GM23248 (cell line): ENCODE measurements at regions not wholly inside any gene's neighbourhood (a gene's known extent, or its start where the extent isn't known, plus 50 kb on each side); places are given as distances from the start of the nearest gene placed in this dataset.

Experiments used
- DNase-seq: peaks from one replicate; pipeline ENCODE4 v3.0.0-alpha.2; 2015
- H2AFZ ChIP-seq: fragments of 200-600 bp; sonication (generic); 2 replicates; pipeline ENCODE4 v1.6.1; 2016; ENCODE audit warnings: antibody characterized with exemption
- H3F3A ChIP-seq: fragments of 200-600 bp; sonication (generic); 2 replicates; pipeline ENCODE4 v1.6.1; 2016; ENCODE audit warnings: mild to moderate bottlenecking, antibody characterized with exemption, mixed run types; ENCODE audit not compliant: insufficient read depth
- H3K27ac ChIP-seq: fragments of 200-600 bp; sonication (generic); 2 replicates; pipeline ENCODE4 v1.5.1; 2016; ENCODE audit warnings: mild to moderate bottlenecking
- H3K27me3 ChIP-seq: fragments of 200-600 bp; sonication (generic); replicated peaks from 2 replicates; pipeline ENCODE4 v1.6.1; 2016; ENCODE audit warnings: mild to moderate bottlenecking; ENCODE audit not compliant: insufficient read depth
- H3K36me3 ChIP-seq: fragments of 200-600 bp; sonication (generic); 2 replicates; pipeline ENCODE4 v1.6.1; 2016; ENCODE audit warnings: low read depth, mild to moderate bottlenecking
- H3K4me1 ChIP-seq: fragments of 200-600 bp; sonication (generic); 2 replicates; pipeline ENCODE4 v1.6.1; 2016; ENCODE audit warnings: mild to moderate bottlenecking; ENCODE audit not compliant: insufficient read depth
- H3K4me2 ChIP-seq: fragments of 200-600 bp; sonication (generic); one replicate; pipeline ENCODE4 v1.6.1; 2016; ENCODE audit warnings: mild to moderate bottlenecking; ENCODE audit not compliant: unreplicated experiment
- H3K4me3 ChIP-seq: fragments of 200-600 bp; sonication (generic); 2 replicates; pipeline ENCODE4 v1.5.1; 2016; ENCODE audit warnings: mild to moderate bottlenecking
- H3K79me2 ChIP-seq: fragments of 200-600 bp; sonication (generic); 2 replicates; pipeline ENCODE4 v1.6.1; 2016; ENCODE audit warnings: mild to moderate bottlenecking; ENCODE audit not compliant: insufficient read depth
- H3K9ac ChIP-seq: fragments of 200-600 bp; sonication (generic); 2 replicates; pipeline ENCODE4 v1.6.1; 2016; ENCODE audit warnings: mild to moderate bottlenecking
- H3K9me2 ChIP-seq: fragments of 200-600 bp; sonication (generic); 2 replicates; pipeline ENCODE4 v1.6.1; 2016; ENCODE audit warnings: mixed run types, mild to moderate bottlenecking, moderate library complexity; ENCODE audit not compliant: insufficient read depth
- H3K9me3 ChIP-seq: fragments of 200-600 bp; sonication (generic); one replicate; pipeline ENCODE4 v1.6.1; 2017; ENCODE audit warnings: low read depth
- H4K20me1 ChIP-seq: fragments of 200-600 bp; sonication (generic); 2 replicates; pipeline ENCODE4 v1.6.0; 2016; ENCODE audit not compliant: insufficient read depth
- EZH2 ChIP-seq: fragments of 200-600 bp; sonication (generic); IDR thresholded peaks from 2 replicates; pipeline ENCODE4 v1.6.1; 2018; ENCODE audit warnings: antibody characterized with exemption, mild to moderate bottlenecking; ENCODE audit not compliant: insufficient read depth, poor library complexity, severe bottlenecking
- EZH2phosphoT487 ChIP-seq: fragments of 200-600 bp; sonication (generic); IDR thresholded peaks from 2 replicates; pipeline ENCODE4 v1.6.1; 2018; ENCODE audit warnings: antibody characterized with exemption, moderate library complexity, mild to moderate bottlenecking, low read depth; ENCODE audit not compliant: insufficient read depth
- WGBS, 2 experiments: methylation state at CpG; one replicate each; pipeline ENCODE4 v1.1.6; 2015 to 2017; ENCODE audit warnings: low lambda C conversion rate in 2 of 2, low coverage in 1 of 2; ENCODE audit errors: missing lambda C conversion rate in 2 of 2; 5-methylcytosine and 5-hydroxymethylcytosine counted together
- in situ Hi-C: fragments of 300-500 bp; cut with MboI; formaldehyde crosslinking; loops from 2 replicates; pipeline ENCODE4 v1.15.0; 2020

GRCh38 chr1:5809207-5809788 lies 182.9 kb downstream of the NPHP4 start:
- Histone ChIP-seq H3K4me2 (no peak overlapping the region), H3K4me3 (no peak overlapping the region), H3F3A (no peaks in the 10 kb centered on the region), H3K4me1 (no peaks in the 10 kb centered on the region), H4K20me1 (no peaks in the 10 kb centered on the region), H3K27me3 (no peaks in the 10 kb centered on the region), H3K9me2 (no peaks in the 10 kb centered on the region), H2AFZ (no peak overlapping the region), H3K36me3 (no peaks in the 10 kb centered on the region), H3K9ac (no peak overlapping the region), H3K79me2 (no peaks in the 10 kb centered on the region), H3K27ac (no peak overlapping the region), H3K9me3 (no peaks in the 10 kb centered on the region)
- in situ Hi-C loops: no loop called here
- WGBS, 2 experiments: 49 to 54% methylated on average over 9 of the region's 9 CpGs
- DNase-seq: no peak
- no peak for TF ChIP-seq EZH2phosphoT487

GRCh38 chr1:5803851-5804250 lies 188.4 kb downstream of the NPHP4 start:
- Histone ChIP-seq H4K20me1 (no peaks in the 10 kb centered on the region), H3K9me3 (no peaks in the 10 kb centered on the region), H3K79me2 (no peaks in the 10 kb centered on the region), H3K36me3 (no peaks in the 10 kb centered on the region), H3K9me2 (no peaks in the 10 kb centered on the region), H3K27me3 (no peaks in the 10 kb centered on the region), H2AFZ (no peak overlapping the region), H3K4me1 (no peaks in the 10 kb centered on the region), H3K9ac (no peak overlapping the region), H3K27ac (no peak overlapping the region), H3K4me2 (no peak overlapping the region), H3F3A (no peaks in the 10 kb centered on the region), H3K4me3 (no peak overlapping the region)
- DNase-seq: no peak
- TF ChIP-seq EZH2 (no peak), EZH2phosphoT487 (no peak)
- in situ Hi-C loops: no loop called here

GRCh38 chr1:5802606-5803005 lies 189.6 kb downstream of the NPHP4 start:
- in situ Hi-C loops: no loop called here
- DNase-seq: no peak
- H2AFZ ChIP-seq: no peak overlapping the region

DNA sequence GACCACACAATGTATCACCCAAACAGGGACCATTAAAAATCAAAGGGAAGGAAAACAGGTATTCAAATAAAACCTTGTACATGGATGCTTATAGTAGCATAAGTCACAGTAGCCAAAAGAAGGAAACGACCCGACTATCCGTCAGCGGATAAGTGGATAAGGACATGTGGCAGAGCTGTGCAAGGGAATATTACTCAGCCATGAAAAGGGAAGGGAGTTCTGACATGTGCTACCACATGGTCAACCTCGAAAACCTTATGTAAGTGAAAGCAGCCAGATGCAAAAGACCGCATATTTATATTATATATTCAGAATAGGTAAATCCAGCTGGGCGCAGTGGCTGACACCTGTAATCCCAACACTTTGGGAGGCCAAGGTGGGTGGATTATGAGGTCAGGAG lies 193.3 kb downstream of the NPHP4 start:
- H3K9ac ChIP-seq: no peak overlapping the region
- H3K4me3 ChIP-seq: no peak overlapping the region
- H3K27ac ChIP-seq: no peak overlapping the region
- 36 to 43% methylated on average over 7 of the region's 7 CpGs for WGBS, 2 experiments
- H3K36me3 ChIP-seq: no peaks in the 10 kb centered on the region
- no peaks in the 10 kb centered on the region for H3F3A ChIP-seq
- H4K20me1 ChIP-seq: no peaks in the 10 kb centered on the region
- no peak for DNase-seq
- H3K4me2 ChIP-seq: no peak overlapping the region
- H2AFZ ChIP-seq: no peak overlapping the region
- no peaks in the 10 kb centered on the region for H3K9me2 ChIP-seq
- in situ Hi-C loops: no loop called here
- TF ChIP-seq EZH2 (no peak), EZH2phosphoT487 (no peak)
- H3K4me1 ChIP-seq: no peaks in the 10 kb centered on the region
- H3K27me3 ChIP-seq: no peaks in the 10 kb centered on the region
- H3K79me2 ChIP-seq: no peaks in the 10 kb centered on the region
- no peaks in the 10 kb centered on the region for H3K9me3 ChIP-seq

More at GRCh38 chr1:5802606-5803005, 189.6 kb downstream of the NPHP4 start:
- no peak overlapping the region for H3K27ac ChIP-seq
- no peaks in the 10 kb centered on the region for H4K20me1 ChIP-seq
- no peaks in the 10 kb centered on the region for H3K36me3 ChIP-seq
- WGBS, 2 experiments: 0% methylated on average over 1 of the region's 1 CpG
- no peaks in the 10 kb centered on the region for H3K27me3 ChIP-seq
- no peaks in the 10 kb centered on the region for H3K4me1 ChIP-seq
- no peaks in the 10 kb centered on the region for H3K79me2 ChIP-seq
- no peaks in the 10 kb centered on the region for H3F3A ChIP-seq
- H3K9ac ChIP-seq: no peak overlapping the region
- H3K4me3 ChIP-seq: no peak overlapping the region
- TF ChIP-seq EZH2 (no peak), EZH2phosphoT487 (no peak)
- H3K4me2 ChIP-seq: no peak overlapping the region
- H3K9me3 ChIP-seq: no peaks in the 10 kb centered on the region
- no peaks in the 10 kb centered on the region for H3K9me2 ChIP-seq

DNA sequence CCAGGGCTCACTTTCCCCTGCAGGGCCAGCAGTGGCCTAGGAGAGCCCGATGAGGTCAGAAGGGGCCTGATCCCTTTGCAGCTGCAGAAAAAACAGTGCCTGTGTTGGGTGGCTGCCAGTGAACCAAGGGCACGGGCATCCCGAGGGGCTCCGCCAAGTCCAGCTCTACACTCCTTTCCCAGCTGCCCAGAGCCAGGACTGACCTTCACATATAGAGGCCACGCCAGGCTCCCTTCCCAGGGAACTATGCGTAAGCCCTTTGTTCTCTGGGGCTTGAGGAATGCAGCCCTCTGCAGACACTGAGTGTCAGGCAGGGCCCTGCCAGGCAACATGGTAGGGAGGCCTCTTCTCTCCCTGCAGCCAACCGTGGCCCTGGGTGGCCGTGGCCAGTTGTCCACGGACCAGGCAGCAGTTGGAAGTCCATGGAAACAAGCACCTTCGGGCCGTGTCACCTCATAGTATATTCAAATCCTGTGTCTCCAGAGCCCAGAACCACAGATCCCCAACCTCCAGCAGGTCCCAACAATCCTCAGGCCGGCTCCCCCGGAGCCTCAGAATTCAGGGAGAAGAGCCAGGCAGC lies 194.0 kb downstream of the NPHP4 start:
- H3K36me3 ChIP-seq: no peaks in the 10 kb centered on the region
- H2AFZ ChIP-seq: no peak overlapping the region
- H3K4me2 ChIP-seq: no peak overlapping the region
- no peaks in the 10 kb centered on the region for H3F3A ChIP-seq
- no peak overlapping the region for H3K27ac ChIP-seq
- no peaks in the 10 kb centered on the region for H3K79me2 ChIP-seq
- H3K4me1 ChIP-seq: no peaks in the 10 kb centered on the region
- H3K27me3 ChIP-seq: no peaks in the 10 kb centered on the region
- no peak overlapping the region for H3K4me3 ChIP-seq
- H3K9me2 ChIP-seq: no peaks in the 10 kb centered on the region
- H4K20me1 ChIP-seq: no peaks in the 10 kb centered on the region
- no peak for DNase-seq
- no peak for TF ChIP-seq EZH2
- TF ChIP-seq EZH2phosphoT487: no peak
- WGBS, 2 experiments: 34 to 35% methylated on average over 12 to 13 of the region's 13 CpGs
- H3K9ac ChIP-seq: no peak overlapping the region
- H3K9me3 ChIP-seq: no peaks in the 10 kb centered on the region
- in situ Hi-C loops: no loop called here
